HCT116 (cell line): ENCODE measurements at regions not wholly inside any gene's neighbourhood (a gene's known extent, or its start where the extent isn't known, plus 50 kb on each side); places are given as distances from the start of the nearest gene placed in this dataset.

Experiments
- CBX3 ChIP-seq: IDR thresholded peaks from 2 replicates; pipeline ENCODE4 v1.6.1; 2012; ENCODE audit warnings: low read depth
- CEBPB ChIP-seq: IDR thresholded peaks from 2 replicates; pipeline ENCODE4 v1.6.1; 2012; ENCODE audit warnings: low read depth
- CTCF ChIP-seq, 3 experiments: fragments of 200-600 bp in 1 of 3; sonication (generic) in 1 of 3; IDR thresholded peaks in 2 of 3; conservative IDR thresholded peaks in 1 of 3; 2 replicates each; pipeline ENCODE4 v1.5.1; 2012 to 2017; ENCODE audit warnings: low read depth in 2 of 3, low read length in 2 of 3, antibody characterized with exemption in 1 of 3, borderline replicate concordance in 1 of 3, control low read depth in 1 of 3, mild to moderate bottlenecking in 1 of 3, mixed read lengths in 1 of 3, mixed run types in 1 of 3, moderate library complexity in 1 of 3; ENCODE audit not compliant: insufficient read depth in 1 of 3
- EGR1 ChIP-seq: IDR thresholded peaks from 2 replicates; pipeline ENCODE4 v1.6.1; 2012; ENCODE audit warnings: low read depth
- EZH2phosphoT487 ChIP-seq: fragments of 200-600 bp; IDR thresholded peaks from 2 replicates; pipeline ENCODE4 v1.6.1; 2018; ENCODE audit warnings: antibody characterized with exemption, borderline replicate concordance
- POLR2AphosphoS5 ChIP-seq: IDR thresholded peaks from 2 replicates; pipeline ENCODE4 v1.6.1; 2011; ENCODE audit warnings: mild to moderate bottlenecking, low read depth, low read length, moderate library complexity
- RAD21 ChIP-seq: IDR thresholded peaks from 2 replicates; pipeline ENCODE4 v1.6.1; 2012; ENCODE audit warnings: low read depth, mild to moderate bottlenecking
- ZNF274 ChIP-seq: fragments of 200-500 bp; sonication (Bioruptor generic); IDR thresholded peaks from 2 replicates; pipeline ENCODE4 v1.6.1; 2014; ENCODE audit warnings: mild to moderate bottlenecking, low read depth, low read length, inconsistent platforms
- TF ChIP-seq, protein P1 (sequence below): IDR thresholded peaks from 2 replicates; pipeline ENCODE4 v1.6.1; 2012

- TF ChIP-seq ZNF274 (no peak), EGR1 (no peak), CEBPB (no peak), EZH2phosphoT487 (no peak), CTCF (IDR thresholded peaks at IDR 0.05 in 2 of 3, conservative IDR thresholded peaks at IDR 0.05 in 1 of 3; ENCODE audit: borderline replicate concordance in 1 of 3, insufficient read depth in 1 of 3, low read depth in 2 of 3, low read length in 2 of 3) (no peak), CBX3 (no peak), POLR2AphosphoS5 (no peak), RAD21 (no peak)
- TF ChIP-seq, protein P1, sequence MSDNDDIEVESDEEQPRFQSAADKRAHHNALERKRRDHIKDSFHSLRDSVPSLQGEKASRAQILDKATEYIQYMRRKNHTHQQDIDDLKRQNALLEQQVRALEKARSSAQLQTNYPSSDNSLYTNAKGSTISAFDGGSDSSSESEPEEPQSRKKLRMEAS: no peak
These were observed 75.8 kb upstream of the TNC start for GRCh38 chr9:115193777-115194176.
